ENCODE measurements at regions not wholly inside any gene's neighbourhood (a gene's known extent, or its start where the extent isn't known, plus 50 kb on each side); places are given as distances from the start of the nearest gene placed in this dataset.

DNA sequence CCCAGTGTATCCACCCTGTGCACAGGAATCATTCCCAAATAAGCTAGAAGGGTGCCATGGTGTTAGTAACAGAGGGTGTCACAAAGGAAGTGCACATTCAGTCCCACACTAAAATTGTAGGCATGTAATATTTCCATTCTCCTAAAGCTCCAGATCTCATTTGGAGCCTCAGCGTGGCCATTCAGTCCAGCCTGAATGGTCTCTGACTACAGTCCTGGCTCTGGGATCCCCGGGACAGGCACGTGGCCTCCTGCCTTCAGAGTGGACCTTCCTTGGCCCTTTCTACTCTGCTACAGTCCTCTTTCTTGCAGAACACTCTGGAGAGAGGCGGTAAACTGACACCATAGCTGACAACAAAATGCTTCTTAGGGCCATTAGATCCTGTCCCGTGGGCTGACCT lies 243.9 kb downstream of the IRX2 start (continued):
- TF ChIP-seq, protein P1, sequence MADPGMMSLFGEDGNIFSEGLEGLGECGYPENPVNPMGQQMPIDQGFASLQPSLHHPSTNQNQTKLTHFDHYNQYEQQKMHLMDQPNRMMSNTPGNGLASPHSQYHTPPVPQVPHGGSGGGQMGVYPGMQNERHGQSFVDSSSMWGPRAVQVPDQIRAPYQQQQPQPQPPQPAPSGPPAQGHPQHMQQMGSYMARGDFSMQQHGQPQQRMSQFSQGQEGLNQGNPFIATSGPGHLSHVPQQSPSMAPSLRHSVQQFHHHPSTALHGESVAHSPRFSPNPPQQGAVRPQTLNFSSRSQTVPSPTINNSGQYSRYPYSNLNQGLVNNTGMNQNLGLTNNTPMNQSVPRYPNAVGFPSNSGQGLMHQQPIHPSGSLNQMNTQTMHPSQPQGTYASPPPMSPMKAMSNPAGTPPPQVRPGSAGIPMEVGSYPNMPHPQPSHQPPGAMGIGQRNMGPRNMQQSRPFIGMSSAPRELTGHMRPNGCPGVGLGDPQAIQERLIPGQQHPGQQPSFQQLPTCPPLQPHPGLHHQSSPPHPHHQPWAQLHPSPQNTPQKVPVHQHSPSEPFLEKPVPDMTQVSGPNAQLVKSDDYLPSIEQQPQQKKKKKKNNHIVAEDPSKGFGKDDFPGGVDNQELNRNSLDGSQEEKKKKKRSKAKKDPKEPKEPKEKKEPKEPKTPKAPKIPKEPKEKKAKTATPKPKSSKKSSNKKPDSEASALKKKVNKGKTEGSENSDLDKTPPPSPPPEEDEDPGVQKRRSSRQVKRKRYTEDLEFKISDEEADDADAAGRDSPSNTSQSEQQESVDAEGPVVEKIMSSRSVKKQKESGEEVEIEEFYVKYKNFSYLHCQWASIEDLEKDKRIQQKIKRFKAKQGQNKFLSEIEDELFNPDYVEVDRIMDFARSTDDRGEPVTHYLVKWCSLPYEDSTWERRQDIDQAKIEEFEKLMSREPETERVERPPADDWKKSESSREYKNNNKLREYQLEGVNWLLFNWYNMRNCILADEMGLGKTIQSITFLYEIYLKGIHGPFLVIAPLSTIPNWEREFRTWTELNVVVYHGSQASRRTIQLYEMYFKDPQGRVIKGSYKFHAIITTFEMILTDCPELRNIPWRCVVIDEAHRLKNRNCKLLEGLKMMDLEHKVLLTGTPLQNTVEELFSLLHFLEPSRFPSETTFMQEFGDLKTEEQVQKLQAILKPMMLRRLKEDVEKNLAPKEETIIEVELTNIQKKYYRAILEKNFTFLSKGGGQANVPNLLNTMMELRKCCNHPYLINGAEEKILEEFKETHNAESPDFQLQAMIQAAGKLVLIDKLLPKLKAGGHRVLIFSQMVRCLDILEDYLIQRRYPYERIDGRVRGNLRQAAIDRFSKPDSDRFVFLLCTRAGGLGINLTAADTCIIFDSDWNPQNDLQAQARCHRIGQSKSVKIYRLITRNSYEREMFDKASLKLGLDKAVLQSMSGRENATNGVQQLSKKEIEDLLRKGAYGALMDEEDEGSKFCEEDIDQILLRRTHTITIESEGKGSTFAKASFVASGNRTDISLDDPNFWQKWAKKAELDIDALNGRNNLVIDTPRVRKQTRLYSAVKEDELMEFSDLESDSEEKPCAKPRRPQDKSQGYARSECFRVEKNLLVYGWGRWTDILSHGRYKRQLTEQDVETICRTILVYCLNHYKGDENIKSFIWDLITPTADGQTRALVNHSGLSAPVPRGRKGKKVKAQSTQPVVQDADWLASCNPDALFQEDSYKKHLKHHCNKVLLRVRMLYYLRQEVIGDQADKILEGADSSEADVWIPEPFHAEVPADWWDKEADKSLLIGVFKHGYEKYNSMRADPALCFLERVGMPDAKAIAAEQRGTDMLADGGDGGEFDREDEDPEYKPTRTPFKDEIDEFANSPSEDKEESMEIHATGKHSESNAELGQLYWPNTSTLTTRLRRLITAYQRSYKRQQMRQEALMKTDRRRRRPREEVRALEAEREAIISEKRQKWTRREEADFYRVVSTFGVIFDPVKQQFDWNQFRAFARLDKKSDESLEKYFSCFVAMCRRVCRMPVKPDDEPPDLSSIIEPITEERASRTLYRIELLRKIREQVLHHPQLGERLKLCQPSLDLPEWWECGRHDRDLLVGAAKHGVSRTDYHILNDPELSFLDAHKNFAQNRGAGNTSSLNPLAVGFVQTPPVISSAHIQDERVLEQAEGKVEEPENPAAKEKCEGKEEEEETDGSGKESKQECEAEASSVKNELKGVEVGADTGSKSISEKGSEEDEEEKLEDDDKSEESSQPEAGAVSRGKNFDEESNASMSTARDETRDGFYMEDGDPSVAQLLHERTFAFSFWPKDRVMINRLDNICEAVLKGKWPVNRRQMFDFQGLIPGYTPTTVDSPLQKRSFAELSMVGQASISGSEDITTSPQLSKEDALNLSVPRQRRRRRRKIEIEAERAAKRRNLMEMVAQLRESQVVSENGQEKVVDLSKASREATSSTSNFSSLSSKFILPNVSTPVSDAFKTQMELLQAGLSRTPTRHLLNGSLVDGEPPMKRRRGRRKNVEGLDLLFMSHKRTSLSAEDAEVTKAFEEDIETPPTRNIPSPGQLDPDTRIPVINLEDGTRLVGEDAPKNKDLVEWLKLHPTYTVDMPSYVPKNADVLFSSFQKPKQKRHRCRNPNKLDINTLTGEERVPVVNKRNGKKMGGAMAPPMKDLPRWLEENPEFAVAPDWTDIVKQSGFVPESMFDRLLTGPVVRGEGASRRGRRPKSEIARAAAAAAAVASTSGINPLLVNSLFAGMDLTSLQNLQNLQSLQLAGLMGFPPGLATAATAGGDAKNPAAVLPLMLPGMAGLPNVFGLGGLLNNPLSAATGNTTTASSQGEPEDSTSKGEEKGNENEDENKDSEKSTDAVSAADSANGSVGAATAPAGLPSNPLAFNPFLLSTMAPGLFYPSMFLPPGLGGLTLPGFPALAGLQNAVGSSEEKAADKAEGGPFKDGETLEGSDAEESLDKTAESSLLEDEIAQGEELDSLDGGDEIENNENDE (IDR thresholded peaks at IDR 0.05; ENCODE audit: insufficient replicate concordance, low read length), result no peak
- TF ChIP-seq SAP30 (IDR thresholded peaks at IDR 0.05; ENCODE audit: insufficient read depth, insufficient replicate concordance, low read length) (no peak), BACH1 (IDR thresholded peaks at IDR 0.05; ENCODE audit: low read length) (no peak)

Data from H1 (cell line).